Pons (tissue), 1 donor: ENCODE measurements at regions not wholly inside any gene's neighbourhood (a gene's known extent, or its start where the extent isn't known, plus 50 kb on each side); places are given as distances from the start of the nearest gene placed in this dataset.

Experiments
- DNase-seq: peaks from one replicate; pipeline ENCODE4 v3.0.0-alpha.2; 2016; ENCODE audit warnings: low spot score

DNA sequence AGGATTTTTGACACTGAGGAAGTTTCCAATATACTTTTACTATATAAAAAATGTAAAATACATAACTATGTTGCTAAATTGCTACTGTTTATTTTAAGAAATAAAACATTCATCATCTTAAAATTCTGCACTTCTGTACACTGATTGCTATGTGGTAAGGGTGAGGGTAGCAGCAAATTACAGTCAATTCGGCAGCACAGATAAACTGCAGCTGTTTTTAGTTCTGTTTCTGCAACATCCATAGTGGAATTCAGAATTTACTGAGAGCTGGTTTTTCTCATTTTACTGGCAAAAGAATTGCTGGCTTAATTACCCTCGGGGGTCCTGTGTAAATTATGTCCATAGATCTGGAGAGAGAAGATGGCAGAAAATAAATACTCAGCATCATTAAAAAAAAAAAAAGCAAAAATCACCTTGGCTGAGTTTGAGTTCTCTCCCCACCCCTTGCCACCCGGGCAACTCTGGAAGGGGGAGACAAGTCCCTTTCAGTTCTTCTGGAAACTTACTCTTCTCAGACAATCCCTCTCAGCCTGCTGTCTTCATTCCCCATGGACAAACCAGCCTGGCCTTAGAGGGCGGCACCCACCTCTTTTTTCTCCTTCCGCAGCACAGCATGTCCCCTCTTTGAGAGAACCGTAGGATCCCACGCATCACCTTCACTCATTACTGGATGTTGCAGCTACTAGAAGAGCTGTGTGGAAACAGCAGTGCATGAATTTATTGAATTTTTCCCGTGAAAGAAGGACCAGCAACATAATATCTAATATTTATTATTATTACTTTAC, 501.1 kb upstream of the CELF2 start:
- no peak for DNase-seq

DNA sequence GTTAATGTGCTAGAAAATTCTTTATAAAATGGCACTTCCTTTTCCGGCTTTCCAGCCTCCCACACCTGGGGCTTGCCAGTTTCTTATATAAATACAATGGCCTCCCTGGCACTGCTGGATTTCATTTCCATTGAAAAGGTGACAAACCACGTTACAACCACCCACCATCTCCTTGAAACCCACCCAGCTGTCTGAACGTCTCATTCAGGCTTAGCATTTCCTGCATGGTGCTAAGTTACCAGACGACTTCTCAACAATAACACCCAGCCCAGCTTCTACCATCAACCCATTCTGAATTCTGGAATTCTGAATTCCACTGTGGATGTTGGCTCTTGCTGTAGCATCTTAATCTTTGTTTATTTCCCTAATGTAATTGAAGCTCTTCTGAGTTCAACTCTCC, 499.8 kb upstream of the CELF2 start:
- no peak for DNase-seq

DNA sequence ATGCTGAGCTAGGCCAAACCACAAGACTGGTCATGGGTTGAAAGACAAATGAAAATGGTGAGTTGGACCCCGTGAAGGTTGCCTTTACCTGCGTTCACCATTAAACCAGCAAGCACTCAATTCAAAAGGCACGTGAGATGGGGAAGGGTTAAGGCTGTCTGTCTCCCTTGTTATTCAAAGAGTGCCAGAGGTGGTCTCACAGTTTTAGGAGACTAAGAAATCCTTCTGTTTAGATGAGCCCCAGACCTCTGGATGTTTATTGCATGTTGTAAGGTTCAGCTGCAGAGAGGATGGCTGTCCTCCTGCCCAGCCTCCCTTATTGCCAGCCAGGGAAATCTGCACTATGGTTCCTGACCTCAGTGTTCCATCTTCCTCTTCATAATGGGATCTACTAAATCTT, 498.0 kb upstream of the CELF2 start:
- DNase-seq, result no peak

DNA sequence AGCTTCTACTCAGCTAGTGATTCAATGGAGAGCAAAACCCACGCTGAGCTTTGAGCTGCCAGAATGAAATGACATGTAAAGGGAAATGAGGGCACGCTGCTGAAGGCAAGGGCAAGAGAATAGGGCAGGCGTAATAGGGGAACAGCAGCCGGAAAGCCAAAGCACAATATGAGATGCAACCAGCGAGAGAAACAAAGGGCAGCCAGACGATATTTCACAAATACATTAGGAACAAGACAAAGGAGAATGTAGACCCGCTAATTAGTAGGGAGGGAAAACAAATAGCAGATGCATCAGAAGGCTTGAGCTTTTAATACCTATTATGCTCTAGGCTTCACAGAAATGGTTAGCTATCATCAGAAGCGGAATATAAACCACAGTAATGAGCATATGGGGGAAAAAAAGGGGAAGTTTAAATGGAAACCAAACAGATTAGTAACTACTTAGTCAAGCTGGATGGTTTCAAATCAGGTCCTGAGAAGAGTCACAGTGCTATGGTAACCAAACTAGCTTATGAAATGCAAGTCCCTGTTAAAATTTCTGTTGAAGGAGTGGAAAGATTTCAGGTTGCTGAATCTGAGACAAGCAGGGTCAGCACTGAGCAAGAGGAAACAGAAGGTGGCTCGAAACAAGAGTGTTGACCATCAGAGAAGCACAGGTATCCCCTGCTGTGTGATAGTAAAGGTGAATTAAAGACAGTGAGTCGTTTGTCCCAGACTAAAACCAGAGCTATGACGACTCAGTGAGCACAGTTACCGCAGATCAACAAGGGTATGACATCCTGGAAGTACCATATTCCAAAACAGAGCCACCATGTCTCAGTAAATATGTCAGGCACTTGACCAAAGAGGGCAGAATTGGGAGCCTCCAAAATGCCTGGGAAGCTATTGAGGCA, 496.9 kb upstream of the CELF2 start:
- no peak for DNase-seq

DNA sequence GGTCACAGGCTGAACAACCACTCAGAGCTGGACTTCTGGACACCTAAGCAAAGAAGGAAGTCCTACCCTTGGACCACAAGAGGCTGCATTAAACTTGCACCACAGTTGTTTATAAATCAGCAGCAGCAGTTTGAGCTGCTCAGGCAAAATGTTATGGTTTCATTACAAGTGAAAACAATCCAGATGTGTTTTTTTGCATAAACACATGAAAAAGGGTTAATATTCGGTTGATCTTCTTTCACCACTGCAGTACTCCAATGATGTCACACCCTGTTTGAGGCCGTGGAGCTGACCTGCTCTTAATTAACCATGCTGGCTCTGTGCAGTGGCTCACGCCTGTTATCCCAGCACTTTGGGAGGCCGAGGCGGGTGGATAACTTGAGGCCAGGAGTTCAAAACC, 490.8 kb upstream of the CELF2 start:
- DNase-seq, result no peak

DNA sequence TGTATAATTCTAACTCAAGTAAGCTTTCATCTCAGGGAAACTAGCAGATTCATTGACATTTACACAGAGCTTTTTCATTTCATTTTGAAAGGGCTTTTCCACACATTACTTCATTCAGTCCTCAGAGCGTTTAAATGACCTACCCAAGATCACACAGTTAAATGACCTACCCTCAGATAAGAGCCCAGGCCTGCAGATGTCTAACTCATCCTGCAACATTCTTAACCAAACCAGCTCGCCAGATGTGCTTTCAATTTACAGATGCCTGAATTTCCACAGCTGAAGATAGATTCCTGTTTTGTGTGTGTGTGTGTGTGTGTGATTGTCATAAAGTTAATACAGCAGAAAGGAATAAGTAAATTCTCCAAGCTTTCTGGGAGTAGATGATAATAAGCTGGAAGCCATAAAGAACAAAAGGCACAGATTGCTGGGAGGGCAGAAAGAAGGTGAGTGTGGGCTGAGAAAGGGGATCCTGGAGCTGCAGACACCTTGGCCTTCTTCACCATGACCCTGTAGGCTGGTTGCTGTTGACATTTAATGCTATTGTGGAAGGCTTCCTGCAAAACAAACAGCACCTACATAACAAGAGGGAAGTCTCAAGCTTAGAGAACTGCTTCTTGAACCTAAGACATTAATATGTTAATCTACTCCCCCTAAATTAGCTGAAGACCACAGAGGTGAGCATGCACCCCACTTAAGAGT, 489.7 kb upstream of the CELF2 start:
- no peak for DNase-seq

DNA sequence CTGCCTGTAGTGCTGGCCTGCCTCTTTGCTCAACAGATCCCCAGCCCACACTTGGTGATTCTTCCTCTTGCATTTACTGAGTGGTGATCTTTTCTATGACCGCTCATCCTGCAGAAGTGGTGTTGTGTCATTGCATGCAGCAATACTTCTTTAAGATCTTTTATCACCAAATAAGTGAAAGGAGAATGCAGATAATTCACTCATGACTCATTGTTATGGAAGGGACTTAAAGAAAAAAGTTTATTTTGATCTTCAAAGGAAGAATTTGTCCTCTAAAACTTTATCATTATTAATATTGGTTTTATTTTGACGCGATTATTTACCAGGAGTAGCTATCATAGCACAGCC, 489.1 kb upstream of the CELF2 start:
- DNase-seq, result no peak

DNA sequence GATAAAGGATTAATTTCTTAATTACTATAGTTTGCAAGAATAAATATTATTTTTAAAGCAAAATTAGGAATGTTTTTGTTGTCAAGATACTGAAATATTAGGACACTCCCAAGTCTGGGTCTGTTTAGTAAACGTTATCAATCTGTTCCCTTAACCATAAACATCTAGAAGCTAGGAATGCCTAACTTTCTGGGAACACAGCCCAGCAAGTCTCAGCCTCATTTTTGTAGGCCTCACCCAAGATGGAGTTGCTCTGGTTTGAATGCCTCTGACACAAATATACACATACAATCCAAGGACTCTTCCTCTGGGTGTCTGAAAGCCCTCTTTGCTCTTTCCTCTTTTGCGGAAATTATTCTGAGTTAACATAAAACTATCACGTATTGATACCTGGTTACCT, 487.4 kb upstream of the CELF2 start:
- no peak for DNase-seq

DNA sequence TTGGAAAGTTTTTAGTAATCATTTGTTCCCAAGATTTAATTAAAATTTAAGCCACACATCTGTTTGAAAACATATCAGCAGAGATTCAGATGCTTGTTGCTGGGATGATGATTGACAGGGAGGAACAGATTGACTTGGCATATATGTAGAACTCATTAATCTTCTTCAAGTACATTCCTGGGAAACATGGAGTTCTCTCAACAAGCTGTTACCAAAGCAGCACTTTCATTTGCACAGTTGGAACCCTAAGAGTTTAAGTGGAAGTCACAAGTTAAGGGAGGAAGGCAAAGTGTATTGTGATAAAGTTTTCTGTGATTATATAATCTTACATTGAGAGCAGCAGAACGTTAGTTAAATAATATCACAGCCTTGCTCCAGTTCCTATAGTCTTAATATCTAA, 485.4 kb upstream of the CELF2 start:
- DNase-seq, result no peak

DNA sequence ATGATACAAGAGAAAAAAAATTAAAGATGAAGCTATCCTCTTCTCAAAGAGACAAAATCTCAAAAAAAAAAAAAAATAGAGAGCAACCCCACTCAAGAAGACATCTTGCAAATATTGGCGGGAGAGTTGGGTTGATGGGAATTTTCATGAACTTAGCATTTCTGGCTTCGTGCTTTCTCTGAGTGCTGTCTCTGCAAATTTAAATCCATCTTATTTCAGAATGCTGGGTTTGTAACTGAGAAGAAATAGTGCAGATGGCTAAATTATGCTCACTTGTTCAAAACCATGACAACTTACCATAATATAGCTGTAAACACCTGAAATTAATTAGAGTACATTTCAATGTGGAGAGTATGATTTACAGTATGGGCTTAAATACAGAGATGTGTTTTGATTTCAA, 484.8 kb upstream of the CELF2 start:
- DNase-seq, result no peak

DNA sequence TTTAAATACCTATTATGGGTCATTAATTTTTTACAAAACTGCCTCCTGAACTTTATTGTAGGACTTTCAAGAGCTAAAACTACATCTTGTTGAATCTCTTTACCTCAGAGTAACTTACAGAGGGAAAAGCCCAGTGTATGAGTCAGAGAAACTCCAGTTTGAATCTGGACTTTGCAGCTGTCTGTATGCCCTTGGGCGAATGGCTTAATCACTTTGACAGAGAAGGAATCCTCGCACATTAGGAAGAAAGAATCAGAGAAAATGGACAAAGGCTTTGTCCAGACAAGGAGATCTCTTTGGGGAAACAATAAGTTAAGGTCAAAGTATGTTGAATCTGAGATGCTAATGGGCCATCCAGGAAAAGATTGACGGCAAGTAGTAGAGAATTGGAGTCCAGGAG, 484.2 kb upstream of the CELF2 start:
- no peak for DNase-seq

DNA sequence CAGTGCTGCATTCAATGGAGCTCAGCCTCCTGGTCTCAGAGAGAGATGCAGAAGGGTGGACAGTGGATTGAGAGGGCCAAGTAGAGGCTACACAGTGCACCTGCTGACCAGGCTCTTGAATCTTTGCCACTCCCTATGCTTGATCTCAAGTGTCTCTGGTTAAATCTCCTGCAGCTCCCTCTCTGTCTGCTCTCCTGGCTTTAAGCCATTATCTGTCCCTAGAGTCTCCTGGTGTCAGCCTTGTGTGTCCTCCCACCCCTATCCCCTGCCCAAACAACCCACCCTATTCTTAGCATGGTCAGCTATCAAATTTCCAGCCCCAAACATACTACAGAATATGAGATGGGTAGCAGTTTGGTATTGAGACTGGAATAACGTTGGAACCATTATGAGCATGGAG, 479.3 kb upstream of the CELF2 start:
- DNase-seq, result no peak

DNA sequence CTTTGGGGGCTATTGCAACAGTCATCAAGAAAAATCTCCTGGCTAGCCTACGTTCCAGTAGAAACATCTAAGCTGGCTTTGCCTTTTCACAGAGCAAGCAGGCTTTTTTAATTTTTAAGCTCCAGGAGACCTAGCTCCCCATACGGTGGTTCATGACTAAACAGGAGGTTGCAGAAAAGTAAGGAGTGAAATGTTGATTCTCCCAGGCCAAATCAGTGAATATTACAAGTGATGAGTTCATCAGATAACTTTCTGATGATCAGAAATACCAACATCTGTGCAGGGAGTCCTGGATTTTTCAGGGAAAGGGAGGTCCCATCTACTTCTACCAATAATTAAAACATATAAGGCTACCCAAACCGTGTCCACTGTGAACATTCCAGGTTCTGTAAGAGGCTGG, 477.3 kb upstream of the CELF2 start:
- DNase-seq, result no peak

DNA sequence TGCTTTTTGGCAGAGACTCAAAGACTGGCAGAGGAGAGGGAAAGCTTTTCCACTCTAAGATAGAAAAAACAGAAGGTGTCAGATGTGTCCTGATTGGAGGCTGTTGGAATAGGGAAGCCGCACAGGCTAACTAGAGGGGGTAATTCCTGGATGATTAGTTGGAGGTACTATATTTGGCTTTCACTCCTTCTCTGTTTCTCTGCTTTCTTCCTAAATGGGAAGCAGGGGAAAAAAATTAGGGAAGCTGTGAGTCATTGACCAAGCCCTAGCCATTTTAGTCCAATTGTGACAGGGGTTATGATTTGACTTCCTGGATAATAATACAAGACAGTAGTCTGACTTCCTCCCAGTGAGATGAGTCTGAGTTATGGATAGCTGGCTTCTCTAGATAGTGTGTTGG, 475.2 kb upstream of the CELF2 start:
- DNase-seq, result no peak

DNA sequence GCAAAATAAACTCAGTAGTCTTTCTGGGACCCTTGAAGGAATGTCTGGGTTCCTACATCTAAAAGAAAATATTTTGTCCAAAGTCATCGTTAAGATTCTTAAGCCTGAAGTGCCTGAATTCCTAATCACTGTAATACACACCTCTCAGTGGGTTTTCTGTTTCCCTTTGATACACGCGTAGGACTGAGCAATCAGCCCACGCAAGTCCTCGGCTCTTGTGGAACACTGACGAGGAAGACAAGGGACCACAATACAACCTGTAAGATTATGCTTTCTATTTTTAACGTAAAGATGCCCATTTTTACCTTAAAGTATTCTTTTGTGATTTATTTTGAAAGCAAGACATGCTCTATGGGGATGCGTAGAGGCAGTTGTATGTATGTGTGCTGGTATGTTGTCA, 472.8 kb upstream of the CELF2 start:
- no peak for DNase-seq

DNA sequence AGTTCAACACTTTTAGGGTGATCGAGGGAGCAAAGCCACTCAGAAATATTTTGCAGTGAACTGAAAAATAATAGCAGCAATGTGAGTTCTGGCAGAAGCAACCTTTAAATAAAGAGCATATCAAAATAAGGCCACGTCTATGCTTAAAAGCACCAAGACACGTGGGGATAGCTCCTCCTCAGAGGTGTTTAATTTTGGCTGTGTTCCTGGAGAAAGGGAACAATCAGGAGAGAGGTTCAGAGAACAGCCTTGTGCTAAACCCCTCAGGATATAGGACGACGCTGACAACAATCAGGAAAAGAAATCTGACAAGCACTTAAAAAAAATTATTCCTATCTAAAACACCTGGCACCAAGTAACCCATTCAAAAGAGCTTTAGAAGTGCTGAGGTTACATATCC, 471.9 kb upstream of the CELF2 start:
- no peak for DNase-seq

DNA sequence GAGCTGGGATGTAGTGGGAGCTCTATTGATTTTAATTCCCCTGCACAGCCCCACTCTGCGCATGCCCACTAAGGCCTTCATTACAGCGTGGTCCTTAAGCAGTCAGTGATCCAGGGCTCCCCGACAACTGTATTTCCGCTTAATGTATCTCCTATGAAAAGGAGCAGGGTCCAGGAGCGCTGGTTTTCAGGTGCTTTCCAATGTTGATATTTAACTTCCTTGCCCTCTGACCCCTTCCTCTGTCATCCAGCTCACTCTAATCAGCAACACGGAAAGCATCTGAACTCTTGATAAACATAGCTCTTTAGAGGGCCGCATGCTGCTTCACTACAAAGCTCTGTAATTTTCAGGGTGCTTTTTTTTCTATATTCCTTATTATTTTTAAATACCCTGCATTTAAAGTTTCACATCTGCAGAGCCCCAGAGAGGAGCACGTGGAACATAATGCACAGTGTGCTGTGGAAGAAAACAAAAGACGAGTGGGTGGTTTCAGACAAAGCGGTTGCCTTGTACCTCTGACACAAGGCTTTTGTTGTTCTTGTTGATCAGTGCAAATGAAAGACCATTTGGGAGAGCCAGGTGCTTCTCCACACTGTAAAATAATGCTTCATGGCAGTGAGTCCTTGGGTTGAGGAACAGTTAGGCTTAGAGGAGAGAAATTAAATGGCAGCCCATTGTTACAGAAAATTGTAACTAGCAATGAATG, 465.9 kb upstream of the CELF2 start:
- peak; percentile 49 for DNase-seq

DNA sequence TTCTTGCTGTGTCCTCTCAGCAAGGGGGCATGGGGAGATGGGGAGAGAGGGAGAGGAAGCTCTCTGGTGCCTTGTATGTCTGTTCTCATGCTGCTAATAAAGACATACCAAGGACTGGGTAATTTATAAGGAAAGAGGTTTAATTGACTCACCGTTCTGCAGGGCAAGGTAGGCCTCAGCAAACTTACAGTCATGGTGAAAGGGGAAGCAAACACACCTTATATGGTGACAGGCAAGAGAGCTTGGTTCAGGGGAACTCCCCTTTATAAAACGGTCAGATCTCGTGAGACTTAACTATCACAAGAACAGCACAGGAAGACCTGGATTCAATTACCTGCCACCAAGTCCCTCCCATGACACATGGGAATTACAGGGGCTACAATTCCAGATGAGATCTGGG, 464.7 kb upstream of the CELF2 start:
- no peak for DNase-seq

DNA sequence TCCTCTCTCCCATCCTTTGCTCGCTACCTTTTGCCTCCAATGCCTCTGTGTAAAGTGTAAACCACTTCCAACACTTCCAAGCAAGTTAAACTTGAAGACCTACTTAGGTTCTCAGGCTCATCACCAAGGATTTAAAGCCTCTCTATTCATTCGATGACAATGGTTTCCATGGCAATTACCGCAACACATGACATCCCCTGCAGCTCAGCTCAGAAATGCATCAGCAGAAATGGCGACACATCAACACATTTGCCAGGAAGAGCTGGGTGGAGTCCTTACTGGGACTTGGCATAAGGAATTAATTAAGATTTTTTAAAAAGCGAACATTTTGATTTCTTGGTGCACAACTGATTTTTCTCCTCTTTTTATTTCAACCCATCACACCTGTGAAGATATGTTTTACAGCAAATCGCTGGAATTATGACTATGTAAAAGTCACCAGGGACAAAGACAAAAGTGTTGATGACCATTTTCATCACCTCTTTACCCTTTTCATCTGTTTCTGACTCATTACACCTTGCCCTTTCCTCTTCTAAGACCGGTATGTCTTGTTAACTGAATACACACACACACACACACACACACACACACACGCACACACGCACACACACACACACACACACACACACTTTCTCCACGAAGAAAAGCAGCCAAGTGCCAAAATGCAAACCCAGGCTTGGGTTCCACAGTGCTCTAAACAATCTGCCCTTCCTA, 453.4 kb upstream of the CELF2 start:
- no peak for DNase-seq

DNA sequence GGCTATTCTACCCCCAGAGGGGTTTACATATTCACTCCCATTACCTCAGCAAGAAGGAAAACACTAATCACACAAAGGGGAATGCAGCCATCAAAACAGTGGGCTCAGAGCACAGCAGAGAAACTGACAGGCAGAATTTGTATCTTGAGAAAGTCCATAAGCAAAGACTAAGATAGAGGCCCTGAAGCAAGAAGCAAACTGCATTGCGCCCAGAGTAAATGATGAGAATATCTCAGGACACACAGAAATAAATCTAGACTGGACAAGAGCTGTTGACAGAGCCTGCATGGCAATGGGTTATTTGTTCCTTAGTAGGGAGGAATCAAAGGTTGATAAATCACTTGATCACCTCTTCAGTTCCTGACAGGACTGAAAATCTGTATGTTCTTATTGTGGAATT, 440.7 kb upstream of the CELF2 start:
- no peak for DNase-seq

DNA sequence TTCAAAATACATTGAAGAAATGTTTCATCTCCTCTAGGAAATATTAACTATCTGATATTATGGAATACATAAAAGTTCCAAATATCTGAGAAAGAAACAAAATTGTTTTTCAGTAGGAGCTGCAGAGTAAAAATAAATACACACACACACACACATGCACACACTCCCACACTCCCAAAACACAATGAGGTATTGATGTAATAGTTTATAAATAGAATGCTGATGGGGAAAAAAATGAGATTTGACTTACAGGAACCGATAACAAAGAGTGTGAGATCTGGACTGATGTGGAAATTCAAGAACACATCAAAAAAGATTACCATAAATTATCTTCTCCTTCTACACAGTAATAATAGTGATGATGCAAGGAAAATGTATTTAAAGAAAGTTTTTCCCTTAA, 438.0 kb upstream of the CELF2 start:
- DNase-seq, result no peak

DNA sequence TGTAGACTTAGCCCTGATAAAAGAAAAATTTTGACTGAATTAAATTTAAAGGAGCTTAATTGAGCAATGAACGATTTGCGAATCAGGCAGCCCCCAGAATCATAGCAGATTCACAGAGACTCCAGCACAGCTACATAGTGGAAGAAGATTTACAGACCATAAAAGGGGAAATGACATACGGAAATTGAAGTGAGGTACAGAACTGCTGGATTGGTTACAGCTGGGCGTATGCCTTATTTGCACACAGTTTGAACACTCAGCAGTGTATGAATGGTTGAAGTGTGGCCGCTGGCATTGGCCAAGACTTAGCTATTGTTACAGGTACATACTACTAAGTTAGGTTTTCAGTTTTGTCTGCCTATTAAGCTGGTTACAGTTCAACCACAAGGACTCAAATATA, 433.5 kb upstream of the CELF2 start:
- DNase-seq, result no peak
